HT1080 (cell line): ENCODE measurements at regions not wholly inside any gene's neighbourhood (a gene's known extent, or its start where the extent isn't known, plus 50 kb on each side); places are given as distances from the start of the nearest gene placed in this dataset. TPM values are rescaled to one million over a fixed set of nuclear protein-coding genes. Genes with fewer than 3 reads are reported as not detected.
A peak's percentile ranks its signal among the peaks of the same experiment; 100 is the strongest.

Experiments used
- DNase-seq: peaks from one replicate; pipeline ENCODE4 v3.0.0-alpha.2; 2015; ENCODE audit warnings: low read depth
- small RNA-seq: library from RNA; depleted of rRNA; stranded (forward); fragments of <200 nt; gene quantifications from one replicate; pipeline ENCODE3, GENCODE V24; 2014

- DNase-seq = no peak
Measured at GRCh38 chrX:76228499-76228898, 55.6 kb downstream of the PBDC1 start.

- no peak for DNase-seq
Measured at GRCh38 chrX:76248901-76249300, 76.0 kb downstream of the PBDC1 start.

- peak; percentile 3 for DNase-seq
Measured at GRCh38 chrX:76253432-76253831, 80.6 kb downstream of the PBDC1 start.

GRCh38 chrX:76279007-76279406 is 106.1 kb downstream of the PBDC1 start:
- DNase-seq = peak; percentile 8

Small RNA genes in the stretch of these regions (small RNA-seq; reads per million reads assigned to genes)
- not detected for gene RNU6-867P
